ENCODE measurements at regions not wholly inside any gene's neighbourhood (a gene's known extent, or its start where the extent isn't known, plus 50 kb on each side); places are given as distances from the start of the nearest gene placed in this dataset.
"Not testable (repeated sequence)": the region's sequence is repeated elsewhere in the genome, so short reads cannot be mapped to it uniquely, and the experiment has no call there.

- DNase-seq (ENCODE audit: low spot score in 2 of 2), result no peak
- Histone ChIP-seq H3K27ac (no peak overlapping the region), H3K27me3 (no peaks in the 10 kb centered on the region), H3K9me3 (no peaks in the 10 kb centered on the region), H3K36me3 (no peaks in the 10 kb centered on the region), H3K4me1 (no peaks in the 10 kb centered on the region), H3K4me3 (no peak overlapping the region)
- intact Hi-C loops (cut with DNase I; ENCODE audit: low total_unique reads), result no loop called here
- TF ChIP-seq, protein P1, sequence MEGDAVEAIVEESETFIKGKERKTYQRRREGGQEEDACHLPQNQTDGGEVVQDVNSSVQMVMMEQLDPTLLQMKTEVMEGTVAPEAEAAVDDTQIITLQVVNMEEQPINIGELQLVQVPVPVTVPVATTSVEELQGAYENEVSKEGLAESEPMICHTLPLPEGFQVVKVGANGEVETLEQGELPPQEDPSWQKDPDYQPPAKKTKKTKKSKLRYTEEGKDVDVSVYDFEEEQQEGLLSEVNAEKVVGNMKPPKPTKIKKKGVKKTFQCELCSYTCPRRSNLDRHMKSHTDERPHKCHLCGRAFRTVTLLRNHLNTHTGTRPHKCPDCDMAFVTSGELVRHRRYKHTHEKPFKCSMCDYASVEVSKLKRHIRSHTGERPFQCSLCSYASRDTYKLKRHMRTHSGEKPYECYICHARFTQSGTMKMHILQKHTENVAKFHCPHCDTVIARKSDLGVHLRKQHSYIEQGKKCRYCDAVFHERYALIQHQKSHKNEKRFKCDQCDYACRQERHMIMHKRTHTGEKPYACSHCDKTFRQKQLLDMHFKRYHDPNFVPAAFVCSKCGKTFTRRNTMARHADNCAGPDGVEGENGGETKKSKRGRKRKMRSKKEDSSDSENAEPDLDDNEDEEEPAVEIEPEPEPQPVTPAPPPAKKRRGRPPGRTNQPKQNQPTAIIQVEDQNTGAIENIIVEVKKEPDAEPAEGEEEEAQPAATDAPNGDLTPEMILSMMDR (IDR thresholded peaks at IDR 0.05), result no peak
- no peak for TF ChIP-seq POLR2A (IDR thresholded peaks at IDR 0.05)
- no peak for TF ChIP-seq POLR2AphosphoS5 (IDR thresholded peaks at IDR 0.05)
These were observed 186.5 kb downstream of the FASLG start for GRCh38 chr1:172845371-172845770.

GRCh38 chr1:172845865-172846264 is 187.0 kb downstream of the FASLG start:
- Histone ChIP-seq H3K9me3 (no peaks in the 10 kb centered on the region), H3K36me3 (no peaks in the 10 kb centered on the region)
- intact Hi-C loops (cut with DNase I; ENCODE audit: low total_unique reads), result no loop called here

GRCh38 chr1:172847814-172848213 is 188.9 kb downstream of the FASLG start:
- H3K9me3 ChIP-seq; H3K27ac ChIP-seq; H3K4me3 ChIP-seq; DNase-seq (ENCODE audit: low spot score in 2 of 2); intact Hi-C loops (cut with DNase I; ENCODE audit: low total_unique reads); H3K36me3 ChIP-seq; H3K27me3 ChIP-seq; H3K4me1 ChIP-seq: not testable (repeated sequence)

More at GRCh38 chr1:172845865-172846264, 187.0 kb downstream of the FASLG start:
- no peaks in the 10 kb centered on the region for H3K27me3 ChIP-seq
- H3K27ac ChIP-seq, result no peak overlapping the region
- no peak for TF ChIP-seq POLR2AphosphoS5 (IDR thresholded peaks at IDR 0.05)
- TF ChIP-seq, protein P1 (IDR thresholded peaks at IDR 0.05), result no peak
- TF ChIP-seq POLR2A (IDR thresholded peaks at IDR 0.05), result no peak
- no peaks in the 10 kb centered on the region for H3K4me1 ChIP-seq
- no peak overlapping the region for H3K4me3 ChIP-seq
- no peak for DNase-seq (ENCODE audit: low spot score in 2 of 2)

DNA sequence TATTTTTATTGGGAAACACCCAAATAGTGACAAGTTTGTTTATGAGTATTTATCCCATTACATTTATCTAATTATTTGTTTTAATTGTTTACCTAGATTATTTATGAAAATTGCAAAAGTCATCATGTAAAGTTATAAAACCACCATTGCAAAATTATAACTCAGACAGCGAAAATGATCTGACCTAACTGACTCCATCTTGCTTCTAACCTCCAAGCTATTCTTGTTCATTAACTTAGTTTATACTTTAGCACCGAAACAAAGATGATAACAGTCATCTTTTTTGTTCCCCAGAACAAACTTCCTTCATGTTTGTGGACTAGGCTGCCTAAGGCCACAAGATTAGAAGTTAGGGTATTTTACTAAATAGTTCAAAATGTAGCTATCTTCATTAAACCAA is 190.8 kb downstream of the FASLG start:
- no peaks in the 10 kb centered on the region for H3K4me1 ChIP-seq
- H3K27ac ChIP-seq, result no peak overlapping the region
- no peak for TF ChIP-seq POLR2AphosphoS5 (IDR thresholded peaks at IDR 0.05)
- TF ChIP-seq POLR2A (IDR thresholded peaks at IDR 0.05), result no peak
- TF ChIP-seq, protein P1 (IDR thresholded peaks at IDR 0.05), result no peak
- H3K27me3 ChIP-seq, result no peaks in the 10 kb centered on the region
- no peak for DNase-seq (ENCODE audit: low spot score in 2 of 2)
- no peaks in the 10 kb centered on the region for H3K36me3 ChIP-seq
- no peak overlapping the region for H3K4me3 ChIP-seq
- H3K9me3 ChIP-seq, result no peaks in the 10 kb centered on the region
- intact Hi-C loops (cut with DNase I; ENCODE audit: low total_unique reads), result no loop called here

GRCh38 chr1:172851077-172851476 is 192.2 kb downstream of the FASLG start:
- peak overlapping the region in 1 of 2 donors; percentile 33 for H3K27ac ChIP-seq
- H3K4me1 ChIP-seq, result no peaks in the 10 kb centered on the region
- TF ChIP-seq, protein P1 (IDR thresholded peaks at IDR 0.05), result no peak
- no peak for TF ChIP-seq POLR2A (IDR thresholded peaks at IDR 0.05)
- TF ChIP-seq POLR2AphosphoS5 (IDR thresholded peaks at IDR 0.05), result no peak
- no peak for DNase-seq (ENCODE audit: low spot score in 2 of 2)
- no peaks in the 10 kb centered on the region for H3K9me3 ChIP-seq
- no peaks in the 10 kb centered on the region for H3K36me3 ChIP-seq
- peak overlapping the region in 2 of 3 donors; percentile 3 to 38 for H3K4me3 ChIP-seq
- H3K27me3 ChIP-seq, result no peaks in the 10 kb centered on the region
- intact Hi-C loops (cut with DNase I; ENCODE audit: low total_unique reads), result no loop called here

DNA sequence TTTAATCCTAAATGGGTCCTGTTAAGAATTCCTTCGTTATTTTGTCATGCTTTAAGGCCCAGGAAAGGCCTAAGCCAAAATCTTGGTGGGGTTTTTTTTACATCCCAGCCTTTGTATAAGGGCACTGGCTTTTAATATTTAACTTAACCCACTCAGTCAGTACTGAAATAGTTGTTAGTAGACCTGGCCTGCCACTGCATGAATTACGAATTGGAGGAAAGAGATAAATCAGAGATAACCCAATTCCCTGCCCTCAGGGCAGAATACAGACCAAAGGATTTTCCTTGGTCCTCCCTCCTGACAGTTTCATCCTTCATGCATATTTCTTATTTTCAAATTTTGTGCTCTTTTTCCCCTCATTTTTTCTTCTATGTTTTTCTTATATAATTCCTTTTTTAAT is 193.0 kb downstream of the FASLG start:
- Histone ChIP-seq H3K36me3 (no peaks in the 10 kb centered on the region), H3K27ac (no peak overlapping the region), H3K4me1 (no peaks in the 10 kb centered on the region), H3K9me3 (no peaks in the 10 kb centered on the region), H3K4me3 (no peak overlapping the region), H3K27me3 (no peaks in the 10 kb centered on the region)
- intact Hi-C loops (cut with DNase I; ENCODE audit: low total_unique reads), result no loop called here
- TF ChIP-seq, protein P1 (IDR thresholded peaks at IDR 0.05), result no peak
- TF ChIP-seq POLR2A (IDR thresholded peaks at IDR 0.05), result no peak
- no peak for TF ChIP-seq POLR2AphosphoS5 (IDR thresholded peaks at IDR 0.05)
- DNase-seq (ENCODE audit: low spot score in 2 of 2), result no peak

DNA sequence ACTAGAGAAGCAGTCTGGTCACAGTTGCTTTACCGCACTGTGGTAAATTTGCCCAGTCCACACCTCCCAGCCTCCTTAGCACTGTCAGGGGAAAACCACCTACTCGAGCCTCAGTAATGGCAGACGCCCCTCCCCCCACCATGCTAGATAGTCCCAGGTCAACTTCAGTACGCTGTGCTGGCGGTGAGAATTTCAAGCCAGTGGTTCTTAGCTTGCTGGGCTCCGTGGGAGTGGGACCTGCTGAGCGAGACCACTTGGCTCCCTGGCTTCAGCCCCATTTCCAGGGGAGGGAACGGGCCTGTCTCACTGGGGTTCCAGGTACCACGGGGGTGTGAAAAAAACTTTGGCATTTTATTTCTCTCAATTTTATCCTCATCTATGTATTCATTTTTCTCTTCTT is 194.8 kb downstream of the TNFSF18 start:
- H3K4me1 ChIP-seq; DNase-seq (ENCODE audit: low spot score in 2 of 2); H3K36me3 ChIP-seq; H3K9me3 ChIP-seq; H3K27me3 ChIP-seq; H3K27ac ChIP-seq; intact Hi-C loops (cut with DNase I; ENCODE audit: low total_unique reads); H3K4me3 ChIP-seq: not testable (repeated sequence)

All from breast epithelium (tissue), 4 donors.